HG03432 (cell line): ENCODE measurements at regions not wholly inside any gene's neighbourhood (a gene's known extent, or its start where the extent isn't known, plus 50 kb on each side); places are given as distances from the start of the nearest gene placed in this dataset.

Experiments used
- ATAC-seq: cut with Tn5 transposase; IDR thresholded peaks from one replicate; pipeline ENCODE4 v1.9.1; 2021; ENCODE audit warnings: mild to moderate bottlenecking, moderate library complexity; ENCODE audit not compliant: unreplicated experiment

- no peak for ATAC-seq
These were observed 151.6 kb downstream of the TTC32 start for GRCh38 chr2:19750136-19750535.

- no peak for ATAC-seq
These were observed 152.3 kb downstream of the TTC32 start for GRCh38 chr2:19749507-19749836.

GRCh38 chr2:19748711-19749506, 152.9 kb downstream of the TTC32 start:
- ATAC-seq, result no peak

- no peak for ATAC-seq
These were observed 153.8 kb downstream of the TTC32 start for GRCh38 chr2:19748073-19748375.

GRCh38 chr2:19747310-19748072, 154.3 kb downstream of the TTC32 start:
- no peak for ATAC-seq

GRCh38 chr2:19746611-19747309, 155.0 kb downstream of the TTC32 start:
- no peak for ATAC-seq

- ATAC-seq, result no peak
These were observed 155.6 kb downstream of the TTC32 start for GRCh38 chr2:19746137-19746600.

GRCh38 chr2:19745318-19746136, 156.3 kb downstream of the TTC32 start:
- no peak for ATAC-seq

GRCh38 chr2:19744456-19745199, 157.2 kb downstream of the TTC32 start:
- ATAC-seq, result no peak

- no peak for ATAC-seq
These were observed 158.1 kb downstream of the TTC32 start for GRCh38 chr2:19743641-19744040.

- ATAC-seq, result no peak
These were observed 158.9 kb downstream of the TTC32 start for GRCh38 chr2:19742872-19743271.

GRCh38 chr2:19739256-19739655, 162.5 kb downstream of the TTC32 start:
- no peak for ATAC-seq

- no peak for ATAC-seq
These were observed 163.1 kb downstream of the TTC32 start for GRCh38 chr2:19738707-19739106.

GRCh38 chr2:19736191-19736831, 165.5 kb downstream of the TTC32 start:
- ATAC-seq, result no peak

- ATAC-seq, result no peak
These were observed 167.8 kb downstream of the TTC32 start for GRCh38 chr2:19733951-19734425.

GRCh38 chr2:19733390-19733789, 168.4 kb downstream of the TTC32 start:
- ATAC-seq, result no peak

- no peak for ATAC-seq
These were observed 169.5 kb downstream of the TTC32 start for GRCh38 chr2:19732255-19732654.

- ATAC-seq, result no peak
These were observed 170.3 kb downstream of the TTC32 start for GRCh38 chr2:19731515-19731914.

- ATAC-seq, result no peak
These were observed 170.7 kb downstream of the TTC32 start for GRCh38 chr2:19731037-19731436.

- ATAC-seq, result no peak
These were observed 173.7 kb downstream of the TTC32 start for GRCh38 chr2:19728125-19728524.
